Stimulated activated CD8-positive, alpha-beta memory T cell treated with anti-CD3 and anti-CD28 coated beads, Interleukin-12 subunit alpha, Interleukin-12 subunit beta, amount 100 ng/mL, for 24 hours (primary cell): ENCODE measurements at regions not wholly inside any gene's neighbourhood (a gene's known extent, or its start where the extent isn't known, plus 50 kb on each side); places are given as distances from the start of the nearest gene placed in this dataset.

Source experiments
- DNase-seq: peaks from one replicate; pipeline ENCODE4 v3.0.0-alpha.2; 2020; ENCODE audit errors: extremely low read depth

GRCh38 chr6:33923857-33924514, 120.2 kb upstream of the MLN start:
- no peak for DNase-seq

- DNase-seq, result no peak
Observed at GRCh38 chr6:33921745-33922144, 117.9 kb upstream of the MLN start.

- DNase-seq, result no peak
Observed at GRCh38 chr6:33918175-33918695, 114.4 kb upstream of the MLN start.

- DNase-seq, result no peak
Observed at GRCh38 chr6:33915134-33915533, 111.3 kb upstream of the MLN start.

GRCh38 chr6:33914645-33915044, 110.8 kb upstream of the MLN start:
- no peak for DNase-seq

- no peak for DNase-seq
Observed at GRCh38 chr6:33912195-33912594, 108.4 kb upstream of the MLN start.

GRCh38 chr6:33911488-33911887, 107.7 kb upstream of the MLN start:
- DNase-seq, result no peak

- no peak for DNase-seq
Observed at GRCh38 chr6:33910594-33910993, 106.8 kb upstream of the MLN start.

- no peak for DNase-seq
Observed at GRCh38 chr6:33909737-33910136, 105.9 kb upstream of the MLN start.

- no peak for DNase-seq
Observed at GRCh38 chr6:33908025-33908424, 104.2 kb upstream of the MLN start.

GRCh38 chr6:33907227-33907626, 103.4 kb upstream of the MLN start:
- DNase-seq, result no peak

- no peak for DNase-seq
Observed at GRCh38 chr6:33906439-33906838, 102.6 kb upstream of the MLN start.

- DNase-seq, result no peak
Observed at GRCh38 chr6:33905071-33905609, 101.3 kb upstream of the MLN start.

- no peak for DNase-seq
Observed at GRCh38 chr6:33904747-33905065, 100.9 kb upstream of the MLN start.

GRCh38 chr6:33904050-33904746, 100.4 kb upstream of the MLN start:
- DNase-seq, result no peak

GRCh38 chr6:33903579-33903978, 99.8 kb upstream of the MLN start:
- DNase-seq, result no peak

GRCh38 chr6:33902457-33902853, 98.7 kb upstream of the MLN start:
- no peak for DNase-seq

GRCh38 chr6:33901822-33902456, 98.1 kb upstream of the MLN start:
- DNase-seq, result no peak

- no peak for DNase-seq
Observed at GRCh38 chr6:33898771-33899170, 95.0 kb upstream of the MLN start.

GRCh38 chr6:33897189-33897780, 93.5 kb upstream of the MLN start:
- no peak for DNase-seq

GRCh38 chr6:33896391-33897188, 92.8 kb upstream of the MLN start:
- no peak for DNase-seq

GRCh38 chr6:33895988-33896387, 92.2 kb upstream of the MLN start:
- no peak for DNase-seq
